ENCODE measurements at regions not wholly inside any gene's neighbourhood (a gene's known extent, or its start where the extent isn't known, plus 50 kb on each side); places are given as distances from the start of the nearest gene placed in this dataset.

DNA sequence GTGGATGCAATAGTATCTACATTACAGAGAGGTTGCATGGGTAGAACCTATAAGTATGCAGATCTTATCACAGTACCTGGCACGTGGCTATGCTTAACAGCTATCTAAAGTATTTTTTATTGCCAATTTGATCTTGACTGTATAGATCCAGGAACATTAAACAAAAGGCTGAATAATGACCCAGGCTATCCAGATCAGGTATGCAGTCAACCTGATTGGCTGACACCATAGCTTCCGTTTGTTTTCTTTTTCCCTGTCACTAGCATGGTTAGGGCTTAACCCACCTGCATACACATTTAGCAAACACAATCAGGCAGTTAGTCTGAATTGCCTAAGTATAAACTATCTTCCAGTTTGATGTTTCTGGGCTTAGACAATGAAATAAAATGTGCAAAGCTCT, 264.9 kb upstream of the PLXNA2 start:
- Histone ChIP-seq H3K4me3 (no peak overlapping the region), H3K9me3 (no peaks in the 10 kb centered on the region), H3K36me3 (no peaks in the 10 kb centered on the region), H3K4me1 (no peaks in the 10 kb centered on the region), H3K27me3 (no peaks in the 10 kb centered on the region), H3K27ac (replicated peaks in 1 of 4) (no peak overlapping the region)
- intact Hi-C loops (cut with DNase I), result no loop called here
- TF ChIP-seq POLR2A (IDR thresholded peaks at IDR 0.05; ENCODE audit: low read depth), result no peak
- TF ChIP-seq EP300 (IDR thresholded peaks at IDR 0.05), result no peak
- no peak for TF ChIP-seq POLR2AphosphoS5 (IDR thresholded peaks at IDR 0.05)
- TF ChIP-seq, protein P1, sequence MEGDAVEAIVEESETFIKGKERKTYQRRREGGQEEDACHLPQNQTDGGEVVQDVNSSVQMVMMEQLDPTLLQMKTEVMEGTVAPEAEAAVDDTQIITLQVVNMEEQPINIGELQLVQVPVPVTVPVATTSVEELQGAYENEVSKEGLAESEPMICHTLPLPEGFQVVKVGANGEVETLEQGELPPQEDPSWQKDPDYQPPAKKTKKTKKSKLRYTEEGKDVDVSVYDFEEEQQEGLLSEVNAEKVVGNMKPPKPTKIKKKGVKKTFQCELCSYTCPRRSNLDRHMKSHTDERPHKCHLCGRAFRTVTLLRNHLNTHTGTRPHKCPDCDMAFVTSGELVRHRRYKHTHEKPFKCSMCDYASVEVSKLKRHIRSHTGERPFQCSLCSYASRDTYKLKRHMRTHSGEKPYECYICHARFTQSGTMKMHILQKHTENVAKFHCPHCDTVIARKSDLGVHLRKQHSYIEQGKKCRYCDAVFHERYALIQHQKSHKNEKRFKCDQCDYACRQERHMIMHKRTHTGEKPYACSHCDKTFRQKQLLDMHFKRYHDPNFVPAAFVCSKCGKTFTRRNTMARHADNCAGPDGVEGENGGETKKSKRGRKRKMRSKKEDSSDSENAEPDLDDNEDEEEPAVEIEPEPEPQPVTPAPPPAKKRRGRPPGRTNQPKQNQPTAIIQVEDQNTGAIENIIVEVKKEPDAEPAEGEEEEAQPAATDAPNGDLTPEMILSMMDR (IDR thresholded peaks at IDR 0.05), result no peak
- DNase-seq (ENCODE audit: extremely low spot score), result no peak
- 72% methylated on average over 2 of the region's 2 CpGs for WGBS

DNA sequence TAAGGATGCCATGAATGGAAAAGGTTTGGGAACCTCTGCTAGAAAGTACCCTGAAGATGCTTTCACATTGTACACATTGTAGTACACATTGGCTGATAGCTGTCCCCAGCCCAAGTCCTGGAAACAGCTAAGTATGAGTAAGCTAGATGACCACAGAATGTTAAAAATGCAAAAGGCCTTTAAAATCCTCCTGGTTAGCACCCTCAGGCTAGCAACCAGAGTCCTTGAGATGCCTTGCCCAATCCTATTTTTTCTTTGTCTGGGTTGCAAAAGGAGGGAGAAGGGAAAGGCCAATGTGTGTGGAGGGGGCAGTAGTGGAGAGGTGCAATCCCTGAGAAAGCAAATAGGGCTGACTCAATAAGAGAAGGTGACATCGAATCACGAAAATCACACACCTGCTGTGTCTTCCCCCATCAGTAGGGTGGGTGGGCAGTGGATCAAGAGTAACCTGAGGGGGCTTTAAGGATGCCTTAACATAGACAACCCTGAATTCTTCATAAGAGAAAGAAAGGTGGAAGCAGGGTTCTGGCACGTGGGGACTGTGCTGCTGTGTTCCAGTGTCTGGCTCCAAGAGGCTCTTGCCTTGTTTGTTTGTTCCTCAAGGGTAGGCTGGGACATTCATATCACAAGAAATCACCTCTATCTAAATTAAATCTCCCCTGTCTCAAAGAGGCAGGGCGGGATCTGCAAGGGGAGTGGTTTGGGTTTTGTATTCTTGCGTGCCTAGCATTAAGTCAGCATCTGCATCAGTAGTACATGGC, 266.2 kb upstream of the PLXNA2 start:
- DNase-seq (ENCODE audit: extremely low spot score), result no peak
- TF ChIP-seq EP300 (IDR thresholded peaks at IDR 0.05) (no peak), POLR2AphosphoS5 (IDR thresholded peaks at IDR 0.05) (no peak), POLR2A (IDR thresholded peaks at IDR 0.05; ENCODE audit: low read depth) (no peak)
- TF ChIP-seq, protein P1 (IDR thresholded peaks at IDR 0.05), result no peak
- Histone ChIP-seq H3K4me1 (no peaks in the 10 kb centered on the region), H3K9me3 (no peaks in the 10 kb centered on the region), H3K27me3 (no peaks in the 10 kb centered on the region), H3K4me3 (no peak overlapping the region), H3K36me3 (no peaks in the 10 kb centered on the region), H3K27ac (replicated peaks in 1 of 4) (no peak overlapping the region)
- 90% methylated on average over 5 of the region's 5 CpGs for WGBS
- intact Hi-C loops (cut with DNase I), result no loop called here

DNA sequence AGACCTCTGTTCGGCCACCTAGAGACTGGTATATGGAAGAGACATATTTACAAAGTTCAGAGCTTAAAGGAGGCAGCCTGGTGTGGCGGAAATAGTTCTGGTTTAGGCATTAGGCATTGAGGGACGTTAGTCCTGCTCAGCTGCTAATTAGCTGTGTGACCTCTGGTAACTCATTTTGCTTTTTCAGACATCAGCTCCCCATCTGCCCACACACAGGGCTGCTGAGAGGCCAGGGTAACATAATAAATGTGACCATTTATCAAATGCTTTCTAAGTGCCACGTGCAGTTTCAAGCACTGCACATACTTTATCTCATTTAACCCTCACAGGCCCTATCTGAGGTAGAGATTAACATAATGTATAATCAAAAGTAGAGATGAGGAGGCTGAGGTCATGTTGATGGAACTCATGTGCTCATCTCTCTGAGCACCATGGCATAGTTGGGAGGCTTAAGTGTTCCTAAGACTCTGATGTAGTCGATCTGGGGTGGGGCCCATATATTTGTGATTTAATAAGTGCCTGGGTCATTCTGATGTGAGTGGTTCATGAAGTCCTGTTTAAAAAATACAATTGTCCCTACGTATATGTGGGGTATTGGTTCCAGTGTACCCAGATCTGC, 267.2 kb upstream of the PLXNA2 start:
- Histone ChIP-seq H3K9me3 (peaks cover 0 to under 1% (median 0%) of the 10 kb centered on the region in 4 donors), H3K36me3 (no peaks in the 10 kb centered on the region), H3K27me3 (no peaks in the 10 kb centered on the region), H3K4me1 (no peaks in the 10 kb centered on the region), H3K27ac (replicated peaks in 1 of 4) (no peak overlapping the region), H3K4me3 (no peak overlapping the region)
- 57% methylated on average over 5 of the region's 6 CpGs for WGBS
- intact Hi-C loops (cut with DNase I), result no loop called here
- DNase-seq (ENCODE audit: extremely low spot score), result no peak
- TF ChIP-seq EP300 (IDR thresholded peaks at IDR 0.05), result no peak
- TF ChIP-seq POLR2AphosphoS5 (IDR thresholded peaks at IDR 0.05), result no peak
- no peak for TF ChIP-seq POLR2A (IDR thresholded peaks at IDR 0.05; ENCODE audit: low read depth)
- TF ChIP-seq, protein P1 (IDR thresholded peaks at IDR 0.05), result no peak

DNA sequence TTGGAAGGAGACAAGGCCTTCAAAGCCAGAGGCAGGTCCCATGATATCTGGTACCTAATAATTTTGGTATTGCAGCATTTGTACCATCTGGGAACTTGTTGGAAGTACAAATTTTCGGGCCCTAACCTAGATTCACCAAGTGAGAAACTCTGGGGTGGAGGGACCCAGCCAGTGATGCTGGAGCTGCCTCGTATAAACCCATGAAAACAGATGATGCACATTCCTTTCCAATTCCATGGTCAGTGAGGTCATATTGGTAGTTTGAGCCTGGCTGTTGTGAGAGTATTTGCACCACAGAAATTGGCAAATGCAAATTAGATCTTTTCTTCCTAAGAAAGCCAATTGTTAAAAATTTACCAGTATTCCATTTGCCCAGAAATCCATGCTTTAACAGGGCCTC, 269.6 kb upstream of the PLXNA2 start:
- Histone ChIP-seq H3K27ac (replicated peaks in 1 of 4) (no peak overlapping the region), H3K4me1 (no peaks in the 10 kb centered on the region), H3K9me3 (peaks cover 0 to 6% (median 0%) of the 10 kb centered on the region in 4 donors), H3K27me3 (no peaks in the 10 kb centered on the region), H3K4me3 (no peak overlapping the region), H3K36me3 (no peaks in the 10 kb centered on the region)
- intact Hi-C loops (cut with DNase I), result no loop called here
- TF ChIP-seq EP300 (IDR thresholded peaks at IDR 0.05) (no peak), POLR2A (IDR thresholded peaks at IDR 0.05; ENCODE audit: low read depth) (no peak), POLR2AphosphoS5 (IDR thresholded peaks at IDR 0.05) (no peak)
- TF ChIP-seq, protein P1 (IDR thresholded peaks at IDR 0.05), result no peak
- 85% methylated on average over 2 of the region's 2 CpGs for WGBS
- peak; percentile 47 for DNase-seq (ENCODE audit: extremely low spot score)
